H1 (cell line): ENCODE measurements at regions not wholly inside any gene's neighbourhood (a gene's known extent, or its start where the extent isn't known, plus 50 kb on each side); places are given as distances from the start of the nearest gene placed in this dataset.

Experiments
- CTCF ChIA-PET: fragments of 300-600 bp; sonication (Branson Sonifier 250); formaldehyde crosslinking; loops from one replicate; lab custom pipeline; 2021; ENCODE audit not compliant: partially characterized antibody; lab: Charles Lee
- POLR2A ChIA-PET: fragments of 300-600 bp; sonication (Branson Sonifier 250); formaldehyde crosslinking; loops from one replicate; lab custom pipeline; 2021; ENCODE audit warnings: inconsistent platforms; ENCODE audit not compliant: partially characterized antibody; lab: Charles Lee
- DNase-seq, 2 experiments: peaks; one replicate each; pipeline versions ENCODE4 v3.0.0 to v3.0.0-alpha.2; 2010 to 2022; ENCODE audit warnings: low spot score in 2 of 2, low read depth in 1 of 2, mixed read lengths in 1 of 2
- FAIRE-seq: peaks from 2 replicates; lab custom pipeline; 2011; peaks lifted over from hg19 to GRCh38; lab: Jason Lieb, UNC
- H2AFZ ChIP-seq: 2 replicates; pipeline ENCODE4 v1.8.1; 2012; ENCODE audit warnings: low read length, inconsistent platforms
- H2AK5ac ChIP-seq: 2 replicates; pipeline ENCODE4 v1.6.1; 2013; ENCODE audit warnings: low read depth, low read length
- H2BK120ac ChIP-seq: replicated peaks from 2 replicates; pipeline ENCODE3; 2013; ENCODE audit warnings: low read depth, low read length, inconsistent platforms
- H2BK12ac ChIP-seq: 2 replicates; pipeline ENCODE4 v1.6.1; 2013; ENCODE audit warnings: low read depth, low read length
- H2BK15ac ChIP-seq: 2 replicates; pipeline ENCODE4 v1.6.1; 2013; ENCODE audit warnings: low read length
- H2BK20ac ChIP-seq: 2 replicates; pipeline ENCODE4 v1.6.1; 2013; ENCODE audit warnings: low read length
- H2BK5ac ChIP-seq: 2 replicates; pipeline ENCODE4 v1.6.1; 2013; ENCODE audit warnings: low read depth, low read length
- H3K14ac ChIP-seq: 2 replicates; pipeline ENCODE4 v1.6.1; 2013; ENCODE audit warnings: inconsistent platforms; ENCODE audit not compliant: insufficient read length
- H3K18ac ChIP-seq: 2 replicates; pipeline ENCODE4 v1.6.1; 2013; ENCODE audit warnings: low read length; ENCODE audit errors: extremely low read depth
- H3K23ac ChIP-seq: 2 replicates; pipeline ENCODE4 v1.6.1; 2013; ENCODE audit warnings: inconsistent platforms; ENCODE audit not compliant: insufficient read length
- H3K23me2 ChIP-seq: 2 replicates; pipeline ENCODE4 v1.6.1; 2013; ENCODE audit warnings: low read depth, low read length
- H3K27ac ChIP-seq: 2 replicates; pipeline ENCODE4 v1.6.1; 2011; ENCODE audit warnings: low read depth, low read length, inconsistent platforms
- H3K27me3 ChIP-seq, 4 experiments: replicated peaks in 1 of 4; 1 replicate in 1 of 4; 2 replicates in 3 of 4; pipeline versions ENCODE4 v1.6.1 to v1.8.1; 2011 to 2013; ENCODE audit warnings: low read length in 3 of 4, mild to moderate bottlenecking in 3 of 4, inconsistent platforms in 2 of 4, mixed read lengths in 2 of 4, moderate library complexity in 1 of 4; ENCODE audit not compliant: control insufficient read depth in 3 of 4, insufficient read depth in 3 of 4; ENCODE audit errors: extremely low read depth in 1 of 4
- H3K36me3 ChIP-seq, 4 experiments: 2 replicates each; pipeline versions ENCODE4 v1.6.1 to v1.8.1; 2011 to 2013; ENCODE audit warnings: mild to moderate bottlenecking in 4 of 4, low read length in 3 of 4, moderate library complexity in 2 of 4, control low read depth in 1 of 4, inconsistent platforms in 1 of 4; ENCODE audit not compliant: insufficient read depth in 4 of 4, control insufficient read depth in 2 of 4
- H3K4ac ChIP-seq: replicated peaks from 2 replicates; pipeline ENCODE3; 2013; ENCODE audit warnings: low read length, low read depth, mixed read lengths, inconsistent platforms; ENCODE audit not compliant: insufficient read length
- H3K4me1 ChIP-seq, 4 experiments: replicated peaks in 1 of 4; 1 replicate in 1 of 4; 2 replicates in 3 of 4; pipeline versions ENCODE4 v1.6.1 to v1.8.1; 2011 to 2013; ENCODE audit warnings: low read length in 3 of 4, inconsistent platforms in 2 of 4, mixed read lengths in 1 of 4; ENCODE audit not compliant: insufficient read depth in 4 of 4, control insufficient read depth in 3 of 4
- H3K4me2 ChIP-seq, 2 experiments: 2 replicates each; pipeline versions ENCODE4 v1.6.1 to v1.8.1; 2011 to 2013; ENCODE audit warnings: low read depth in 2 of 2, low read length in 2 of 2, control low read depth in 1 of 2, inconsistent platforms in 1 of 2, mild to moderate bottlenecking in 1 of 2; ENCODE audit not compliant: insufficient read depth in 1 of 2
- H3K4me3 ChIP-seq, 4 experiments: fragments of 200-600, 300-600 bp in 1 of 4; sonication (generic), shearing (Covaris generic), sonication (Bioruptor Twin) in 1 of 4; 2 replicates each; pipeline versions ENCODE4 v1.5.1 to v1.8.1; 2011 to 2016; ENCODE audit warnings: low read length in 4 of 4, low read depth in 3 of 4, control low read depth in 2 of 4, inconsistent platforms in 2 of 4, mild to moderate bottlenecking in 2 of 4, mixed read lengths in 1 of 4, moderate library complexity in 1 of 4; ENCODE audit not compliant: insufficient read depth in 2 of 4; ENCODE audit errors: extremely low read depth in 1 of 4
- H3K56ac ChIP-seq: replicated peaks from 2 replicates; pipeline ENCODE3; 2013; ENCODE audit warnings: low read depth, mild to moderate bottlenecking, mixed read lengths, low read length, inconsistent platforms; ENCODE audit not compliant: insufficient read length
- H3K79me1 ChIP-seq: 2 replicates; pipeline ENCODE4 v1.6.1; 2013; ENCODE audit warnings: low read depth, low read length, control low read depth
- H3K79me2 ChIP-seq, 2 experiments: 2 replicates each; pipeline versions ENCODE4 v1.6.1 to v1.8.1; 2012 to 2013; ENCODE audit warnings: low read length in 2 of 2, mild to moderate bottlenecking in 2 of 2, inconsistent platforms in 1 of 2; ENCODE audit not compliant: insufficient read depth in 2 of 2, control insufficient read depth in 1 of 2
- H3K9ac ChIP-seq, 4 experiments: replicated peaks in 1 of 4; 1 replicate in 1 of 4; 2 replicates in 3 of 4; pipeline versions ENCODE4 v1.6.1 to v1.8.1; 2011 to 2013; ENCODE audit warnings: low read depth in 3 of 4, low read length in 3 of 4, control low read depth in 2 of 4, mild to moderate bottlenecking in 2 of 4, moderate library complexity in 2 of 4, inconsistent platforms in 1 of 4; ENCODE audit errors: extremely low read depth in 1 of 4
- H3K9me3 ChIP-seq, 2 experiments: 2 replicates each; pipeline versions ENCODE4 v1.6.1 to v1.8.1; 2012 to 2013; ENCODE audit warnings: mild to moderate bottlenecking in 2 of 2, moderate library complexity in 2 of 2, control low read depth in 1 of 2, inconsistent platforms in 1 of 2, low read depth in 1 of 2, low read length in 1 of 2, mixed read lengths in 1 of 2; ENCODE audit not compliant: insufficient read depth in 2 of 2
- H4K20me1 ChIP-seq, 2 experiments: replicated peaks in 1 of 2; 2 replicates each; pipeline versions ENCODE3 to v1.8.1; 2011 to 2013; ENCODE audit warnings: inconsistent platforms in 2 of 2, low read length in 2 of 2, mild to moderate bottlenecking in 1 of 2; ENCODE audit not compliant: insufficient read depth in 2 of 2, control insufficient read depth in 1 of 2
- H4K5ac ChIP-seq: 2 replicates; pipeline ENCODE4 v1.6.1; 2013; ENCODE audit warnings: low read length, low read depth, mixed read lengths, inconsistent platforms; ENCODE audit not compliant: insufficient read length
- H4K8ac ChIP-seq: 2 replicates; pipeline ENCODE4 v1.8.0; 2013; ENCODE audit warnings: mild to moderate bottlenecking, moderate library complexity, low read length, inconsistent platforms; ENCODE audit not compliant: insufficient read depth; ENCODE audit errors: extremely low read depth
- H4K91ac ChIP-seq: replicated peaks from 2 replicates; pipeline ENCODE3; 2013; ENCODE audit warnings: low read length, mixed read lengths, inconsistent platforms; ENCODE audit not compliant: insufficient read length
- CBX8 ChIP-seq: fragments of 300-800, 300-1000 bp; sonication (generic); IDR thresholded peaks from 2 replicates; pipeline ENCODE4 v1.7.1; 2016; ENCODE audit warnings: low read depth, low read length, borderline replicate concordance
- CEBPB ChIP-seq: IDR thresholded peaks from 2 replicates; pipeline ENCODE4 v1.6.1; 2012; ENCODE audit warnings: low read depth, low read length
- CHD2 ChIP-seq: IDR thresholded peaks from 2 replicates; pipeline ENCODE4 v1.6.1; 2012; ENCODE audit warnings: low read length, improper control_type of control experiment
- FOSL1 ChIP-seq: IDR thresholded peaks from 2 replicates; pipeline ENCODE4 v1.6.1; 2011; ENCODE audit warnings: mild to moderate bottlenecking, low read depth, low read length, moderate library complexity; ENCODE audit not compliant: insufficient read depth
- KDM1A ChIP-seq: fragments of 200-600, 300-600 bp; sonication (generic); IDR thresholded peaks from 2 replicates; pipeline ENCODE4 v1.7.1; 2016; ENCODE audit warnings: mild to moderate bottlenecking, low read length, borderline replicate concordance
- KDM4A ChIP-seq: IDR thresholded peaks from one replicate; pipeline ENCODE4 v1.7.1; 2012; ENCODE audit warnings: low read depth, mild to moderate bottlenecking, moderate library complexity, low read length, inconsistent platforms; ENCODE audit not compliant: severe bottlenecking
- NANOG ChIP-seq: IDR thresholded peaks from 2 replicates; pipeline ENCODE4 v1.6.1; 2011; ENCODE audit warnings: low read length, low read depth, mild to moderate bottlenecking, inconsistent platforms; ENCODE audit not compliant: insufficient read depth, poor library complexity, severe bottlenecking
- POLR2A ChIP-seq, 2 experiments: IDR thresholded peaks; 1 replicate in 1 of 2; 2 replicates in 1 of 2; pipeline ENCODE4 v1.6.1; 2011; ENCODE audit warnings: low read depth in 2 of 2, low read length in 2 of 2, mild to moderate bottlenecking in 2 of 2; ENCODE audit errors: control extremely low read depth in 1 of 2
- POLR2AphosphoS5 ChIP-seq: IDR thresholded peaks from 2 replicates; pipeline ENCODE4 v1.6.1; 2011; ENCODE audit warnings: low read depth, low read length
- RAD21 ChIP-seq, 2 experiments: IDR thresholded peaks in 1 of 2; conservative IDR thresholded peaks in 1 of 2; 2 replicates each; pipeline ENCODE4 v1.6.1; 2011; ENCODE audit warnings: low read depth in 2 of 2, low read length in 2 of 2, improper control_type of control experiment in 1 of 2, inconsistent platforms in 1 of 2, mild to moderate bottlenecking in 1 of 2, moderate library complexity in 1 of 2
- RFX5 ChIP-seq: IDR thresholded peaks from 2 replicates; pipeline ENCODE4 v1.6.1; 2011; ENCODE audit warnings: low read depth, low read length, improper control_type of control experiment, borderline replicate concordance
- SIRT6 ChIP-seq: IDR thresholded peaks from one replicate; pipeline ENCODE4 v1.7.1; 2012; ENCODE audit warnings: low read length, inconsistent platforms
- SUZ12 ChIP-seq: fragments of 200-600 bp; sonication (generic); IDR thresholded peaks from 2 replicates; pipeline ENCODE4 v1.6.1; 2012; ENCODE audit warnings: mild to moderate bottlenecking, inconsistent platforms, low read length, moderate library complexity, mixed read lengths
- TBP ChIP-seq: IDR thresholded peaks from 2 replicates; pipeline ENCODE4 v1.6.1; 2011; ENCODE audit warnings: low read depth, low read length, improper control_type of control experiment
- YY1 ChIP-seq: IDR thresholded peaks from 2 replicates; pipeline ENCODE4 v1.6.1; 2011; ENCODE audit warnings: low read depth, mild to moderate bottlenecking, low read length
- WGBS, 2 experiments: shearing (Covaris generic) in 1 of 2; methylation state at CpG; one replicate each; pipeline versions ENCODE4 v1.1.6 to v1.1.7; 2013 to 2015; ENCODE audit warnings: low lambda C conversion rate in 2 of 2, mixed read lengths in 2 of 2, inconsistent platforms in 1 of 2, low coverage in 1 of 2, missing lambda C conversion rate in 1 of 2; ENCODE audit not compliant: insufficient replicate concordance in 2 of 2, insufficient coverage in 1 of 2, insufficient read length in 1 of 2; ENCODE audit errors: extremely low coverage in 1 of 2, missing lambda C conversion rate in 1 of 2; 5-methylcytosine and 5-hydroxymethylcytosine counted together
- TF ChIP-seq, protein P1 (sequence below): IDR thresholded peaks from 2 replicates; pipeline ENCODE4 v1.6.1; 2012; ENCODE audit warnings: inconsistent platforms

DNA sequence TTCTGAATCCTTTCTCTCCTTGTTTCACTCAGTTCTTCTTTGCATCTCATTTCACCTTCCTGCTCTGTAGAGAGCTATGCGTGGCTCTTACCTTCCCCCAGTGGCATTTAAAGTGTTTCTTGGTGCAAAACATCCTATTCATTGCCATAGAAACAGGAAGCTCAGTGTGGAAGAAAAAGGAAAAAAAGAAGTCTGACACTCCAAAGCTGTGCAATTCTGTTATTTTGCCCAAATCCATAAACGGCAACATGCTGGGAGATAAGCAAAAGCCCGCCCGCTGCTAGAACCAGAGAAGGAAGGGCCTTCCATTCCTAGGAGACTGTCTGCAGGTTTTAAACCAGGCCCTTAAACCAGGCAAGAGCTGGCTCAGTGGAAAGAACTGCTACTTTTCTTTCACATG is 247.1 kb downstream of the HIVEP2 start:
- Histone ChIP-seq H4K20me1 (no peaks in the 10 kb centered on the region), H2BK12ac (no peak overlapping the region), H2BK20ac (no peak overlapping the region), H4K8ac (no peak overlapping the region), H3K23me2 (peaks cover 2% of the 10 kb centered on the region; the same call in 1 of the 2 replicates), H3K18ac (no peak overlapping the region), H4K91ac (no peak overlapping the region), H3K4me2 (no peak overlapping the region), H2AK5ac (no peak overlapping the region), H3K79me2 (no peaks in the 10 kb centered on the region), H2BK120ac (no peak overlapping the region), H2AFZ (no peak overlapping the region), H3K56ac (no peak overlapping the region), H3K4me1 (peaks cover 1 to 8% (median 4%) of the 10 kb centered on the region in 4 experiments; a peak in 5 of 7 replicates), H3K9me3 (no peaks in the 10 kb centered on the region), H3K36me3 (no peaks in the 10 kb centered on the region), H3K4ac (no peak overlapping the region), H4K5ac (no peak overlapping the region), H3K4me3 (no peak overlapping the region), H3K14ac (no peak overlapping the region), H3K9ac (no peak overlapping the region), H3K27me3 (no peaks in the 10 kb centered on the region), H3K23ac (no peak overlapping the region), H3K79me1 (no peaks in the 10 kb centered on the region), H3K27ac (no peak overlapping the region), H2BK5ac (no peak overlapping the region), H2BK15ac (no peak overlapping the region)
- DNase-seq (no peak), FAIRE-seq (no peak)
- WGBS, 2 experiments: 92% methylated on average over 4 of the region's 4 CpGs; no CpG with 5 or more reads in 1 of the 2 experiments
- ChIA-PET CTCF (interaction anchor here (0.7 to 4.3 kb wide), 20 partner anchors 8 to 735 kb away, joined by 3 to 24 read pairs (median 4); no protein-coding TSS in a partner anchor), POLR2A (no interaction called here)
- TF ChIP-seq CHD2 (no peak), CEBPB (no peak), TBP (no peak), RAD21 (IDR thresholded peaks at IDR 0.05 in 1 of 2, conservative IDR thresholded peaks at IDR 0.05 in 1 of 2; ENCODE audit: low read depth in 2 of 2, low read length in 2 of 2) (no peak), CBX8 (no peak), POLR2A (IDR thresholded peaks at IDR 0.05; ENCODE audit: control extremely low read depth in 1 of 2, low read depth in 2 of 2, low read length in 2 of 2) (no peak), POLR2AphosphoS5 (no peak), YY1 (no peak), RFX5 (no peak), SIRT6 (no peak), SUZ12 (no peak), KDM1A (no peak), KDM4A (no peak), NANOG (no peak), FOSL1 (no peak)
- TF ChIP-seq, protein P1, sequence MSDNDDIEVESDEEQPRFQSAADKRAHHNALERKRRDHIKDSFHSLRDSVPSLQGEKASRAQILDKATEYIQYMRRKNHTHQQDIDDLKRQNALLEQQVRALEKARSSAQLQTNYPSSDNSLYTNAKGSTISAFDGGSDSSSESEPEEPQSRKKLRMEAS: no peak
